Bronchial epithelial cell (primary cell): ENCODE measurements at regions not wholly inside any gene's neighbourhood (a gene's known extent, or its start where the extent isn't known, plus 50 kb on each side); places are given as distances from the start of the nearest gene placed in this dataset.
A peak's percentile ranks its signal among the peaks of the same experiment; 100 is the strongest.

ENCODE experiments used
- DNase-seq: peaks from one replicate; pipeline ENCODE4 v3.0.0-alpha.2; 2010; ENCODE audit warnings: low read depth
- FAIRE-seq: peaks from 2 replicates; lab custom pipeline; 2011; peaks lifted over from hg19 to GRCh38; lab: Jason Lieb, UNC
- H3K27me3 ChIP-seq: 2 replicates; pipeline ENCODE4 v1.5.1; 2011; ENCODE audit warnings: low read length; ENCODE audit not compliant: control insufficient read depth, insufficient read depth
- H3K36me3 ChIP-seq: 2 replicates; pipeline ENCODE4 v1.5.1; 2011; ENCODE audit warnings: low read length; ENCODE audit not compliant: control insufficient read depth, insufficient read depth
- H3K4me3 ChIP-seq: 2 replicates; pipeline ENCODE4 v1.5.1; 2011; ENCODE audit warnings: mild to moderate bottlenecking, low read depth, low read length, control low read depth
- TF ChIP-seq, protein P1 (sequence below): IDR thresholded peaks from 2 replicates; pipeline ENCODE4 v1.5.1; 2011; ENCODE audit warnings: mild to moderate bottlenecking, moderate library complexity, low read length, control low read depth, inconsistent platforms; ENCODE audit not compliant: insufficient read depth, severe bottlenecking

DNA sequence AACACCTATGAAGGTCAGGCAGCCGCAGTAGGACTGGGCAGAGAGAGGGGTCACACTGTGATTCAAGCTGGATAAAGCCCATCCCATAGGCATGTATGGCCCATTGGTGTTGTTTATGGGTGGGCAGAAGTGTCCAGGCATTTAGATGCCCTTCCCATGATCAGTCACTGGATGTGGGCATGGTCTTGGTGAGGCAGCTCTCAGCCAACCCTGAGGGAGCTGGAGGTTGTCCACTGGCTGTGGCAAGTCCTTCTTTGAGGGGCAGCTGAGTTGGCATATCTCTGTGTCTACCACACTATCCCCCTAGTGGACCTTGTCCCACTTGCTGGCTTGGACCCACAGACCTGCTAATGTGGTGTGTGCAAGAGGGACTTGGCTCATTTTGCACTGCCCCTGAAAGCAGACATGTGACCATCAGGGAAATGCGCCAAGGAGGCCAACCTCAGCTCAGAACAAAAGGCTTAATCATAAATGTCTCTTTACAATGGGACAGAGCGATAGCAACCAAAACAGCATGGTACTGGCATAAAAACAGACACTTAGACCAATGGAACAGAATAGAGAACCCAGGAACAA lies 82.0 kb downstream of the TMEM17 start:
- DNase-seq = no peak
- no peaks in the 10 kb centered on the region for H3K36me3 ChIP-seq
- no peak for FAIRE-seq
- no peaks in the 10 kb centered on the region for H3K27me3 ChIP-seq
- no peak overlapping the region for H3K4me3 ChIP-seq
- TF ChIP-seq, protein P1, sequence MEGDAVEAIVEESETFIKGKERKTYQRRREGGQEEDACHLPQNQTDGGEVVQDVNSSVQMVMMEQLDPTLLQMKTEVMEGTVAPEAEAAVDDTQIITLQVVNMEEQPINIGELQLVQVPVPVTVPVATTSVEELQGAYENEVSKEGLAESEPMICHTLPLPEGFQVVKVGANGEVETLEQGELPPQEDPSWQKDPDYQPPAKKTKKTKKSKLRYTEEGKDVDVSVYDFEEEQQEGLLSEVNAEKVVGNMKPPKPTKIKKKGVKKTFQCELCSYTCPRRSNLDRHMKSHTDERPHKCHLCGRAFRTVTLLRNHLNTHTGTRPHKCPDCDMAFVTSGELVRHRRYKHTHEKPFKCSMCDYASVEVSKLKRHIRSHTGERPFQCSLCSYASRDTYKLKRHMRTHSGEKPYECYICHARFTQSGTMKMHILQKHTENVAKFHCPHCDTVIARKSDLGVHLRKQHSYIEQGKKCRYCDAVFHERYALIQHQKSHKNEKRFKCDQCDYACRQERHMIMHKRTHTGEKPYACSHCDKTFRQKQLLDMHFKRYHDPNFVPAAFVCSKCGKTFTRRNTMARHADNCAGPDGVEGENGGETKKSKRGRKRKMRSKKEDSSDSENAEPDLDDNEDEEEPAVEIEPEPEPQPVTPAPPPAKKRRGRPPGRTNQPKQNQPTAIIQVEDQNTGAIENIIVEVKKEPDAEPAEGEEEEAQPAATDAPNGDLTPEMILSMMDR = no peak

DNA sequence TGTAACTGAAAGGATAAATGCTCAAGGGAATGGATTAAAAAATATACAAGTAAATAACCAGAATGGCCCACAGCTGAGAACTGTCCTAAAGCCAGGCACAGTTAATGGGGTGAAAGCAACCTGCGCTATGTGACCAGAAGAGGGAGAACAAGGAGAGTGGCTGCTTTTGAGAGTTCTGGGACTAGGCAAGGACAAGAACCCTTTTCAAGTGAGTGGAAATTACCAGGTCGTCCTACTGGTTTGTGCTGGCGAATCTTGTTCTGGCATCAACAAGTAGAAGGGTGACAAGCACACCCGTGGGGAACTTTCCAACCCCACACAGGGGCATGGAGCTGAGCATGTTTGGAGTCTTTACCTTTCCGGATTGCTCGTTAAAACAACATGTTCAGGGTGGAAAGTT lies 82.8 kb downstream of the TMEM17 start:
- Histone ChIP-seq H3K4me3 (no peak overlapping the region), H3K36me3 (no peaks in the 10 kb centered on the region), H3K27me3 (no peaks in the 10 kb centered on the region)
- FAIRE-seq (no peak), DNase-seq (peak; percentile 29)
- TF ChIP-seq, protein P1 = peak; percentile 37

DNA sequence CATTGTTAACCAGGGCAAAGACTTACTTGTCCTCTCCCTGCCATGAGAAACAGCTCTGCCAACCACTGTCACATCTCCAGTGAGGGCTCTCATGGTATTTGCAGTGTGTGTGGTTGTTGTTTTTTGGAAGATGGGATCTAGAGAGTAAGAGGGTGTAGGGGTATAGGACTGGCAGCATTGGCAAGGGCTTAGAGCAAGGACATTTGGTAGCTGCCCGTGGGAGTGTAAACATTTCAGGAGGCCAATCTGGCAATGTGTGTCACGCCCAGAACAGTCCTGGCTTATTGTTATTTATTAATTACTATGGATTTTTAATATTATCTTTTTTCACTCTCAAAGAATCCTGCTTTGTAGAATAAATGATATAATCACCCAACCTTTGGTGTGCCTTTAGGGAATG lies 90.5 kb downstream of the TMEM17 start:
- H3K4me3 ChIP-seq = no peak overlapping the region
- no peak for DNase-seq
- TF ChIP-seq, protein P1 = no peak
- H3K27me3 ChIP-seq = no peaks in the 10 kb centered on the region
- no peaks in the 10 kb centered on the region for H3K36me3 ChIP-seq
- no peak for FAIRE-seq

DNA sequence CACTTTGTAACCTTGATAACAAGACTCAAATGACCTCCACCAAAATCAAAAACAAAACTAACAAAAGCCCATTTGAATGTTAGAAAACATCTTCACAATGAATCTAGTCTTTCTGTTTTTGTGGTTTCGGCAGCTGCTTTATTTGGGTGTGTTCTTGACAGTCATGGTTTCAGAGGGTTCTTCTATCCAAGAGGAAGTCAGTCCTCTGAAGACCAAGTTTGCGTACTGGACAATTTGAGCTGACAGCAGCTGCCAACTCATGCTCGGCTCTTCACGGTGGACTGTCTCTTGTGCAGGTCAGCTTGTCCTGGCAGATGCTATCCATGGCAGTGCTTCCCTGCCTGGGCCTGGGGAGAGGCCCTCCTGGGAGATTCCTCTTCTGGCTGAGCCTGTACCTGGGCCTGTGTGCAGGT lies 91.0 kb downstream of the TMEM17 start:
- Histone ChIP-seq H3K27me3 (no peaks in the 10 kb centered on the region), H3K4me3 (no peak overlapping the region), H3K36me3 (no peaks in the 10 kb centered on the region)
- TF ChIP-seq, protein P1 = no peak
- FAIRE-seq (no peak), DNase-seq (no peak)

DNA sequence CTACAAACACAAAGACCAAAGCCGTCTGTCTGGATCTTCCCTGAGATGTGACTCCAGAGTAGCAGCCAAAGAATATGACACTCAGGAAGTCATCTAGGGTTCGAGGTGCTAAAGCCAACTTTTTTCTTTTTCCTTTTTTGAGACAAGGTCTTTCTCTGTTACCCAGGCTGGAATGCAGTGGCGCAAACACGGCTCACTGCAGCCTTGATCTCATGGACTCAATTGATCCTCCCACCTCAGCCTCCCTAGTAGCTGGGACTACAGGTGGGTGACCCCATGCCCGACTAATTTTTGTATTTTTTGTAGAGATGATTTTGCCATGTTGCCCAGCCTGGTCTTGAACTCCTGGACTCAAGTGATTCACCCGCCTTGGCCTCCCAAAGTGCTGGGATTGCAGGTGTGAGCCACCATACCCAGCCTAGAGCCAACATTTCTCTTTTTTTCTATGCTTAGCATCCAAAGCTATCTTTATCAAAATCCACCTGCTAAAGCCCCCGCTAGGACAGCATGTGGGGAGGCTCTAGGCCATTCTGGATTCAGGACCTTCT lies 92.8 kb downstream of the TMEM17 start:
- H3K4me3 ChIP-seq = no peak overlapping the region
- FAIRE-seq (no peak), DNase-seq (no peak)
- H3K36me3 ChIP-seq = no peaks in the 10 kb centered on the region
- TF ChIP-seq, protein P1 = no peak
- H3K27me3 ChIP-seq = no peaks in the 10 kb centered on the region

DNA sequence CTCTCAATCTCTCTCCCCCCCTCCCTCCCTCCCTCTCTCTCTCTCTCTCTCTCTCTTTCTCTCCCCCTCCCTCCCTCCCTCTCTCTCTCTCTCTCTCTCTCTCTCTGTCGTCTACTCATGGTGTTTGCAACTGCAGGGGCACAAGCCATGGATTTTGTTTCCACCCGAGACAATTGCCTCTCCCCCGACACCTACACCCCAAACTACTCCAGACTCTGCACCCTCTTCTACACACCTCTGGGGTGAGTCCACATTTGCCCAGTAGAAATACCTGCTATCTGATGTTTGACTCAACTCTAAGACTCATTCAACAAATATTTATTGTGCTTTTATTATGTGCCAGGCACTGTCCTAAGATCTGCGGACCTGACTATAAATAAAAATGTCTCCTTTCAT lies 93.7 kb downstream of the TMEM17 start:
- Histone ChIP-seq H3K4me3 (no peak overlapping the region), H3K36me3 (no peaks in the 10 kb centered on the region), H3K27me3 (no peaks in the 10 kb centered on the region)
- DNase-seq = peak; percentile 48
- TF ChIP-seq, protein P1 = no peak
- no peak for FAIRE-seq
